ENCODE measurements at regions not wholly inside any gene's neighbourhood (a gene's known extent, or its start where the extent isn't known, plus 50 kb on each side); places are given as distances from the start of the nearest gene placed in this dataset.
"Not testable (repeated sequence)": the region's sequence is repeated elsewhere in the genome, so short reads cannot be mapped to it uniquely, and the experiment has no call there.

DNA sequence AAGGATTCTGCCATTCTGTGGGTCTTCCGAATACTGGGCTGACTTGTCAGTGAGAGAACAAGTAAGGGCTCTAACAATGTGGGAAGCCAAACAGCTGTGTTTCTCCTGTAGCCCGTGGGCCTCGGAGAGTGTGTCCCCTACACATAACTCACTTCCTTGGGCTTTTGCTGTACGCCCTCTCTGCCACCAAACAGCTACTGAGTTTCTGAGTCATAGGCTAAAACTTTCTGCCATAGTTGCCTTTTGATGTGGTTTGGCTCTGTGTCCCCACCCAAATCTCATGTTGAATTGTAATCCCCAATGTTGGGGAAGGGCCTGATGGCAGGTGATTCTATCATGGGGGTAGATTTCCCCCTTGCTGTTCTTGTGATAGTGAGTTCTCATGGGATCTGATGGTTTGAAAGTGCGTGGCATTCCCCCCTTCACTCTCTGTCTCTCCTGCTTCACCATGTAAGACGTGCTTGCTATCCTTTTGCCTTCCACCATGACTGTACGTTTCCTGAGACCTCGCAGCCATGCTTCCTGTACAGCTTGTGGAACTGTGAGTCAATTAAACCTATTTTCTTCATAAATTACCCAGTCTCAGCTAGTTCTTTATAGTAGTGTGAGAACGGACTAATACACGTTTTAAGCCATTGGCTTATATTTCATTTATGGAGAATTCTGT lies 194.8 kb upstream of the HMCN1 start:
- no peak for DNase-seq

GRCh38 chr1:185538309-185538898 lies 195.8 kb upstream of the HMCN1 start:
- DNase-seq = not testable (repeated sequence)

GRCh38 chr1:185537596-185537995 lies 196.6 kb upstream of the HMCN1 start:
- DNase-seq = no peak

DNA sequence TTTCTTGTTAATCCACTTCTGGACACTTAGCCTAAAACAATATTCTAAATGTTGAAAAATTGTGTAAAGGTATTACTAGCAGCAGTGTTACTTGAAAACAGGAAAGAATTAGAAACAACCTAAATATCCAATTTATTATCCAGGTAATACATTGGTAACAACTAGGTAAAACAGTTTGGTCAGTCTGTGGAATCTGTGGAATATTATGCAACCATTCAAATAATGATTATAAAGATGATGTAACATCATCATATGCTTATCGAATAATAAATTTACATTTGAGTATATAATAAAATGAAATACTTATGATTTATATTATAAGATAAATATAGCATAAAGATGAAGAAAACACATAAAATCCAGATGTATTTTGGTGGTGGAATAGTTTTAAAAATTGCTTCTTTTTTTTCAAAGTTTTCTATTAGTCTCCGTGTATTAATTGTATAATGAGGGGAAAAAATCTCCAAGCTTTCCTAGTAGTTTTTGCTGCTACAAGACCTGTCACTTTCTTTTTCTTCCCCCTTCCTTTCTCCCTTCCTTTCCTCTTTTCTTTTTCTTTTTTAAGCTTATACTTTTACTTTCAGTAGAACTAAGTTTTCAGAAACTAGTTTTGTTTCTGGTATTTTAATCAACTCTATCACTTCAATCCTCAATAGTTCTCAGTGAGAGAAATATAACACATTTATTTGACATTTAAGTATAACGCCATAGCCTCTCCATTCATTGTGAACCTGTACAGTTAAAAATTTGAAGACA lies 197.8 kb upstream of the HMCN1 start:
- DNase-seq = no peak

DNA sequence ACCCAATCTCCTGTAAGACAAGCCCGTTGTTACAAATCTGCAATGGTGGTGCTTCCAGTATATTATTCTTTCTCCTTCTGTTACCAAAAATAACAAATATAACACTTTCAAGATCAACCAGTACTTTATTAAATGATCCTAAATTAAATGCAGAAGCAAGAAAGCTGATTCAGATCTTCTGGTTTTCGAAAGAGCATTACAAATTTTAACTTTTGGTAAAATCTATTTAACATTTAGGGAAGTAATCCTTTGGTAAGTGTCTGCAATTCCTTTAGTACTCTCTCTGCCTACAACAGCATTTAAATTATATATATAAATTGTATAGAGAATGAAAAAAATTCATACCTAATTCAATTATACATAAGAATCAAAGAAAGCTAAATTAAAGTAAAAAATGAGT lies 198.6 kb upstream of the HMCN1 start:
- DNase-seq = no peak

- DNase-seq = no peak
Measured at GRCh38 chr1:185534801-185535200, 199.4 kb upstream of the HMCN1 start.

DNA sequence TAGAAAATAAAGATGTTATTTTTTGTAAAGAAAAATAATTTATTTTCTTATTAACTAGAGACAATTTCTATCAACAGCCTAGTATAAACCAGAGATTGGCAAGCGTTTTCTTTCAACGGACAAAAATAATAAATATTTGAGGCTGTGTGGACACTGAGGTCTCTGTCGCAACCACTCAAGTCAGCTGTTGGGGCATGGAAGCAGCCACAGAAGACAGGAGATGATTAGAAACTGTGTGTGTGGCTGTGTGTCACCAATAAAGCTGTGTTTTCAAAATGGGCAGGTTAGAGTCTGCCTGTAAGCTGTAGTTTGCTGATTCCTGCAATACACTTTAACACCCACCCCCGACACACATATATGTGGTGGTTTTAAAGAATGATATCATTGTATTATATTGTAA lies 200.6 kb upstream of the HMCN1 start:
- no peak for DNase-seq

DNA sequence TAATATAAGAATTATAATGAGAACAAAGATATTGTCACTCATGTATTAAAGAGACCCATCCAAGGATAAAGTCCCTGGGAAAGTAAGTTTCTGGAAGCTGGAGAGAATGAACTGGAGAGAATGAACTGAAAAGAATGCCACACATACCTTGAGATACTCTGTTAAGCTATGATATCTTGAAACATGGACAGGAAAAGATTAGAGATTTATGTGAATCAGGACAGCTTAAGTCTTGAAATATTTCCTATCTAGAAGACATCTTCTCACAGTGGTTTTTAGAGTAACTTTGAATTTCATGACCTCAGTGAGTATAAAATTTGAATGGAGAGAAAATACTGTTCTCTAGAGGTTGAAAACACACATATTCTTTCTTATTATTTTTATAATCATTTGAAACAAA lies 201.3 kb upstream of the HMCN1 start:
- DNase-seq = no peak

- DNase-seq = no peak
Measured at GRCh38 chr1:185531838-185532237, 202.4 kb upstream of the HMCN1 start.

GRCh38 chr1:185530215-185530614 lies 204.0 kb upstream of the HMCN1 start:
- DNase-seq = no peak

- DNase-seq = no peak
Measured at GRCh38 chr1:185529673-185530072, 204.5 kb upstream of the HMCN1 start.

- DNase-seq = no peak
Measured at GRCh38 chr1:185528084-185528676, 206.0 kb upstream of the HMCN1 start.

DNA sequence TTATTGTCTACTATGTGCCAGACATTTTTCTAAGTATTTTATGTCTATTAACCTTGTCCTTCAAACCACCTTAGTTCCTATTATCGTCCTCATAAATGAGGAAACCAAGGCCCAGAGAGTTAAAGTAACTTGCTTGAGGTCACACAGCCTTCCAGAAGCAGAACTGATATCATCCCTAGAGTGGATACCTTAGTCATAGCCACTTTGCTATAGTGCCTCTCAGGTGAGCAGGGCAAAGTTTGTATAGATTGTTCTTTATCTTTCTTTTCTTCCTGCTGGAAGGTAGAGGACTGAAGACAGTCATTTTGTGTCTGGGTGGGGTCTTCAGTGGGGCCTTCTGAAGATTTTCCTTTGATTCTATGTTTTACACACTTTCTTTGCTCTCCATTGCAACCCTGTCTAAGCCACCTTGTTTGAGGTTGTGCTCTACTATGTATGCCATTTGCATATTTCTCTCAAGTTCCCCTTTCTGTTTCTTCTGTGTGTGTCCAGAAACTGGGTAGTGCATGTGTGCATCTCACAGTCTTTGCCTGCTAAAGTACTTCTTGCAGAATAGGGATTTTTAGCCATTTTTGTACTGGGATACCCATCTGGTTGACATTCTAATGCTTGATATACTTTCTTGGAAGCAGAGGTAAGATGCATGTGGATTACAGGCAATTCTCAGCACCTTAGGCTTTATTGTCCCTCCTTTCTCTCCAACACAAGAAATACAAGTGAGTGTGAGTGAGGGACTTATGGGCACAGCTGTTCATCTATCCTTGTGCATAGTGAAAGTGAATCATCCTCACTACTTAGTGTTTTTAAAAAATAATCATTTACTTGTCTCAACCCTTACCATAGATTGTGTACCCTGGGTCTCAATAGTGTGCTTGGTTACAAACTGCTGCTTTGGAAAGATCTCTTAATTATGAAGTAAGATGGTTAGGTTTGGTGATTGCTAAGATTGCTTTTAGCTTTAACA lies 207.6 kb upstream of the HMCN1 start:
- no peak for DNase-seq

- DNase-seq = no peak
Measured at GRCh38 chr1:185520188-185520920, 203.3 kb upstream of the IVNS1ABP start.

GRCh38 chr1:185517808-185518419 lies 200.9 kb upstream of the IVNS1ABP start:
- DNase-seq = no peak

DNA sequence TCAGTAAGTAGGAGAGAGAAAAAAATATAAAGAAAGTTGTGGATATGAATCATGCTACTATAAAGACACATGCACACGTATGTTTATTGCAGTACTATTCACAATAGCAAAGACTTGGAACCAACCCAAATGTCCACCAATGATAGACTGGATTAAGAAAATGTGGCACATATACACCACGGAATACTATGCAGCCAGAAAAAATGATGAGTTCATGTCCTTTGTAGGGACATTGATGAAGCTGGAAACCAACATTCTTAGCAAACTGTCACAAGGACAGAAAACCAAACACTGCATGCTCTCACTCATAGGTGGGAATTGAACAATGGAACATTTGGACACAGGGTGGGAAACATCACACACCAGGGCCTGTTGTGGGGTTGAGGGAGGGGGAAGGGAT lies 200.3 kb upstream of the IVNS1ABP start:
- not testable (repeated sequence) for DNase-seq

DNA sequence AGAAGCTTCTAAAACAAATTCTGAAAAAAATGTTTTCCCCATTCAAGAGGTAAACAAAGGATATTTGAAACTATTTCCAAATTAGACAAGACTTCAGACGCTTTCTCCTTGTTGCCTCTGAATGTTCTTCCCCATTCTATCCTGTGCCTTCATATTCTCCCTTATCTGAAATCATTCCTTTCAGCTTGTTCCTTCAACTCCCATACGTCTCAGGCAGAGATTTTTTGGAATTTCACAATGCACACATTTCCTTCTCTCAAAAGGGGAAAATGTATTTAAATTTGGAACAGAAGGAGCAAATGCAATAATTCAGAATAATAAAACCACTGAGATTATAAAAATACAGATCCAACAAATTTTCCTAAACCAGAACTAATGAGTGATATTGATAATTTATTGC lies 198.7 kb upstream of the IVNS1ABP start:
- no peak for DNase-seq

DNA sequence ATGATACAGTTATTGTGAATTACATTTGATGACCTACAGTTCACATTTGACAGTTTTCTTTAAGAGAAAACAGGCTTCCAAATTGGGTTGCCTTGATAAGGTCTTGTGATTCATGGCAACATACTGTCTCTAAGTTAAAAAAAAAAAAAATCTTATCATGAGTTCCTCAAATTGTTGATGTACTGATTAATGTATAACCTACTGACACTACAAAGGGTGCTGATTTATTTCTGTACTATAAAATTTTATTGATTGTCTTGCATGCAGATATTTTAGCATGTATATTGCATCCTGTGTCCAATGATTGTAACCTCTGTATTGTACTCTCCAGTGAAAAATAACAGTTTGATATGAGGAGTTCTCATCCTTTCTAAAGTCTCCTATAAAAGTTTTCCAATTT lies 197.3 kb upstream of the IVNS1ABP start:
- DNase-seq = no peak

GRCh38 chr1:185512442-185512841 lies 195.4 kb upstream of the IVNS1ABP start:
- DNase-seq = no peak

DNA sequence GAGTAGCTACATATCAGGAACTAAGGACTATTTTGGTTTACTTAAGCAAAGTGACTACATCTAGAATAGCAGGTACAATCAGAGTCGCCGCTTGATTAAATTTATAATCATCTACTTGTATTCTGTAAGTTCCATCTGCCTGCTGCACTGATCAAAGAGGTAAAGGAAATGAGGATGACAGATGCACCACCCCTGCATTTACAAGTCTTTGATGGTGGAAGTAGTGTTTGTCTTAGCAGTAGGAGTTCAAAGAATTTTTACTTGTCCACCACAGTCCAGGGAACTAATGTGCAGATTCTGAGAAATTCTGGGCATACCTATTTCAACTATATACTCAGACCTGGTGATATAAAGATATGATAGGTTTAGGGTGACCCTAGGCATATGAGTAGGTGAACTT lies 184.1 kb upstream of the IVNS1ABP start:
- DNase-seq = no peak
